MM.1S (cell line): ENCODE measurements at regions not wholly inside any gene's neighbourhood (a gene's known extent, or its start where the extent isn't known, plus 50 kb on each side); places are given as distances from the start of the nearest gene placed in this dataset.

Experiments
- DNase-seq: peaks from one replicate; pipeline ENCODE4 v3.0.0-alpha.2; 2015
- H2AFZ ChIP-seq: fragments of 300-600 bp; sonication (generic); 2 replicates; pipeline ENCODE4 v1.6.0; 2016; ENCODE audit warnings: antibody characterized with exemption, low read length
- H3F3A ChIP-seq: fragments of 300-600 bp; sonication (generic); 2 replicates; pipeline ENCODE4 v1.6.1; 2016; ENCODE audit warnings: mild to moderate bottlenecking, antibody characterized with exemption, low read length, moderate library complexity, mixed read lengths; ENCODE audit not compliant: insufficient read depth
- H3K27ac ChIP-seq: fragments of 300-600 bp; sonication (generic); 2 replicates; pipeline ENCODE4 v1.5.1; 2016; ENCODE audit warnings: mild to moderate bottlenecking, low read length
- H3K27me3 ChIP-seq: fragments of 300-600 bp; sonication (generic); replicated peaks from 2 replicates; pipeline ENCODE4 v1.6.0; 2016; ENCODE audit warnings: low read length; ENCODE audit not compliant: insufficient read depth
- H3K36me3 ChIP-seq: fragments of 300-600 bp; sonication (generic); replicated peaks from 2 replicates; pipeline ENCODE4 v1.6.1; 2016; ENCODE audit warnings: mild to moderate bottlenecking, low read length, mixed read lengths; ENCODE audit not compliant: insufficient read depth
- H3K4me1 ChIP-seq: fragments of 300-600 bp; sonication (generic); 2 replicates; pipeline ENCODE4 v1.6.1; 2016; ENCODE audit warnings: low read length, mixed read lengths
- H3K4me2 ChIP-seq: fragments of 300-600 bp; sonication (generic); 2 replicates; pipeline ENCODE4 v1.6.0; 2016; ENCODE audit warnings: low read depth, low read length
- H3K4me3 ChIP-seq: fragments of 300-600 bp; sonication (generic); 2 replicates; pipeline ENCODE4 v1.5.1; 2016; ENCODE audit warnings: low read length, mixed read lengths
- H3K79me2 ChIP-seq: fragments of 300-600 bp; sonication (generic); 2 replicates; pipeline ENCODE4 v1.6.1; 2016; ENCODE audit warnings: mixed run types, low read length, mixed read lengths
- H3K9ac ChIP-seq: fragments of 300-600 bp; sonication (generic); 2 replicates; pipeline ENCODE4 v1.6.1; 2016; ENCODE audit warnings: low read length, mixed read lengths
- H3K9me2 ChIP-seq: fragments of 300-600 bp; sonication (generic); replicated peaks from 2 replicates; pipeline ENCODE4 v1.6.1; 2016; ENCODE audit warnings: mild to moderate bottlenecking, low read length, mixed read lengths; ENCODE audit not compliant: insufficient read depth
- H3K9me3 ChIP-seq: fragments of 300-600 bp; sonication (generic); replicated peaks from 2 replicates; pipeline ENCODE4 v1.6.1; 2016; ENCODE audit warnings: mild to moderate bottlenecking, low read length, mixed read lengths; ENCODE audit not compliant: insufficient read depth
- H4K20me1 ChIP-seq: fragments of 300-600 bp; sonication (generic); 2 replicates; pipeline ENCODE4 v1.6.1; 2016; ENCODE audit warnings: mild to moderate bottlenecking, low read length, moderate library complexity, mixed read lengths; ENCODE audit not compliant: insufficient read depth
- CTCF ChIP-seq: fragments of 300-600 bp; sonication (generic); IDR thresholded peaks from 2 replicates; pipeline ENCODE4 v1.5.1; 2016; ENCODE audit warnings: antibody characterized with exemption, low read length, mixed read lengths
- EZH2 ChIP-seq: fragments of 300-600 bp; sonication (generic); optimal IDR thresholded peaks from 2 replicates; pipeline ENCODE3; 2017; ENCODE audit warnings: low read depth, mild to moderate bottlenecking, antibody characterized with exemption, low read length, mixed read lengths
- EZH2phosphoT487 ChIP-seq: fragments of 300-600 bp; sonication (generic); IDR thresholded peaks from 2 replicates; pipeline ENCODE4 v1.6.1; 2018; ENCODE audit warnings: antibody characterized with exemption, low read length

- TF ChIP-seq EZH2 (no peak), EZH2phosphoT487 (no peak), CTCF (no peak)
- H3K79me2 ChIP-seq: no peaks in the 10 kb centered on the region
- no peak for DNase-seq
- no peak overlapping the region for H3K27ac ChIP-seq
- H3K4me2 ChIP-seq: no peak overlapping the region
- no peak overlapping the region for H3K4me3 ChIP-seq
- H3K9ac ChIP-seq: no peak overlapping the region
- no peaks in the 10 kb centered on the region for H3K36me3 ChIP-seq
- H3K4me1 ChIP-seq: no peaks in the 10 kb centered on the region
- H3K9me2 ChIP-seq: no peaks in the 10 kb centered on the region
- H2AFZ ChIP-seq: no peak overlapping the region
- no peaks in the 10 kb centered on the region for H3F3A ChIP-seq
- no peaks in the 10 kb centered on the region for H3K9me3 ChIP-seq
- no peaks in the 10 kb centered on the region for H3K27me3 ChIP-seq
- no peaks in the 10 kb centered on the region for H4K20me1 ChIP-seq
These were observed 98.0 kb downstream of the ZFP64 start for GRCh38 chr20:52093575-52093974.

- H3K4me1 ChIP-seq: no peaks in the 10 kb centered on the region
- TF ChIP-seq CTCF (no peak), EZH2 (no peak), EZH2phosphoT487 (no peak)
- no peaks in the 10 kb centered on the region for H3K79me2 ChIP-seq
- H3K4me2 ChIP-seq: no peak overlapping the region
- H3K9me2 ChIP-seq: no peaks in the 10 kb centered on the region
- no peaks in the 10 kb centered on the region for H3K36me3 ChIP-seq
- H3F3A ChIP-seq: no peaks in the 10 kb centered on the region
- H3K9ac ChIP-seq: no peak overlapping the region
- no peaks in the 10 kb centered on the region for H3K27me3 ChIP-seq
- no peaks in the 10 kb centered on the region for H3K9me3 ChIP-seq
- no peak overlapping the region for H3K27ac ChIP-seq
- no peak overlapping the region for H3K4me3 ChIP-seq
- no peak for DNase-seq
- H4K20me1 ChIP-seq: no peaks in the 10 kb centered on the region
- no peak overlapping the region for H2AFZ ChIP-seq
These were observed 101.5 kb downstream of the ZFP64 start for GRCh38 chr20:52090035-52090434.

- no peak overlapping the region for H2AFZ ChIP-seq
- DNase-seq: no peak
- no peaks in the 10 kb centered on the region for H3K27me3 ChIP-seq
- H3K9ac ChIP-seq: no peak overlapping the region
- no peaks in the 10 kb centered on the region for H3K9me2 ChIP-seq
- H3K4me1 ChIP-seq: no peaks in the 10 kb centered on the region
- no peaks in the 10 kb centered on the region for H3K9me3 ChIP-seq
- no peaks in the 10 kb centered on the region for H3K79me2 ChIP-seq
- TF ChIP-seq EZH2 (no peak), EZH2phosphoT487 (no peak), CTCF (no peak)
- no peak overlapping the region for H3K4me2 ChIP-seq
- H4K20me1 ChIP-seq: no peaks in the 10 kb centered on the region
- H3K36me3 ChIP-seq: no peaks in the 10 kb centered on the region
- H3F3A ChIP-seq: no peaks in the 10 kb centered on the region
- no peak overlapping the region for H3K4me3 ChIP-seq
- no peak overlapping the region for H3K27ac ChIP-seq
These were observed 104.1 kb downstream of the ZFP64 start for GRCh38 chr20:52087471-52087870.

GRCh38 chr20:52086878-52087277, 104.7 kb downstream of the ZFP64 start:
- no peak for DNase-seq
- H2AFZ ChIP-seq: no peak overlapping the region
- H3K27ac ChIP-seq: no peak overlapping the region
- H3K9me3 ChIP-seq: no peaks in the 10 kb centered on the region
- H3K79me2 ChIP-seq: no peaks in the 10 kb centered on the region
- H3K9me2 ChIP-seq: no peaks in the 10 kb centered on the region
- H3K36me3 ChIP-seq: no peaks in the 10 kb centered on the region
- H3K27me3 ChIP-seq: no peaks in the 10 kb centered on the region
- TF ChIP-seq EZH2phosphoT487 (no peak), EZH2 (no peak), CTCF (no peak)
- H3F3A ChIP-seq: no peaks in the 10 kb centered on the region
- H3K4me1 ChIP-seq: no peaks in the 10 kb centered on the region
- H3K4me3 ChIP-seq: no peak overlapping the region
- H3K4me2 ChIP-seq: no peak overlapping the region
- no peak overlapping the region for H3K9ac ChIP-seq
- H4K20me1 ChIP-seq: no peaks in the 10 kb centered on the region
